Endodermal cell (in vitro differentiated cells): ENCODE measurements at regions not wholly inside any gene's neighbourhood (a gene's known extent, or its start where the extent isn't known, plus 50 kb on each side); places are given as distances from the start of the nearest gene placed in this dataset.
"Not testable (repeated sequence)": the region's sequence is repeated elsewhere in the genome, so short reads cannot be mapped to it uniquely, and the experiment has no call there.

Source experiments
- DNase-seq: peaks from one replicate; pipeline ENCODE4 v3.0.0-alpha.2; 2017
- H3K27ac ChIP-seq: 2 replicates; pipeline ENCODE4 v1.5.1; 2013; ENCODE audit warnings: mild to moderate bottlenecking, low read depth, low read length, moderate library complexity
- H3K27me3 ChIP-seq: 2 replicates; pipeline ENCODE4 v1.6.1; 2013; ENCODE audit warnings: mild to moderate bottlenecking, low read length, moderate library complexity; ENCODE audit not compliant: insufficient read depth, control insufficient read depth, poor library complexity, severe bottlenecking
- H3K36me3 ChIP-seq: 2 replicates; pipeline ENCODE4 v1.7.0; 2013; ENCODE audit warnings: mild to moderate bottlenecking, low read length, moderate library complexity; ENCODE audit not compliant: control insufficient read depth, insufficient read depth
- H3K4me1 ChIP-seq: one replicate; pipeline ENCODE4 v1.7.0; 2013; ENCODE audit warnings: low read length; ENCODE audit not compliant: control insufficient read depth, insufficient read depth
- H3K4me3 ChIP-seq: 2 replicates; pipeline ENCODE4 v1.5.1; 2013; ENCODE audit warnings: mild to moderate bottlenecking, low read length, moderate library complexity
- H3K9ac ChIP-seq: 2 replicates; pipeline ENCODE4 v1.6.1; 2013; ENCODE audit warnings: mild to moderate bottlenecking, low read length, moderate library complexity; ENCODE audit not compliant: poor library complexity, severe bottlenecking; ENCODE audit errors: extremely low read depth
- H3K9me3 ChIP-seq: 2 replicates; pipeline ENCODE4 v1.6.1; 2013; ENCODE audit warnings: mild to moderate bottlenecking, low read length, moderate library complexity; ENCODE audit not compliant: control insufficient read depth
- H3K27ac Mint-ChIP-seq: 2 replicates; pipeline ENCODE4 v1.8.0; 2020; ENCODE audit warnings: mixed read lengths
- H3K27me3 Mint-ChIP-seq: 2 replicates; pipeline ENCODE4 v1.8.0; 2021; ENCODE audit warnings: mild to moderate bottlenecking, mixed read lengths; ENCODE audit not compliant: insufficient read depth
- H3K36me3 Mint-ChIP-seq: 2 replicates; pipeline ENCODE4 v1.8.0; 2020; ENCODE audit warnings: low read depth, mixed read lengths
- H3K4me1 Mint-ChIP-seq: 2 replicates; pipeline ENCODE4 v1.8.0; 2020; ENCODE audit warnings: mixed read lengths
- H3K4me3 Mint-ChIP-seq: 2 replicates; pipeline ENCODE4 v1.8.0; 2020; ENCODE audit warnings: mild to moderate bottlenecking, moderate library complexity, mixed read lengths
- H3K9me3 Mint-ChIP-seq: 2 replicates; pipeline ENCODE4 v1.8.0; 2020; ENCODE audit warnings: mild to moderate bottlenecking, mixed read lengths
- CTCF ChIP-seq: fragments of 200-600 bp; sonication (generic); conservative IDR thresholded peaks from 2 replicates; pipeline ENCODE4 v1.5.0; 2021; ENCODE audit warnings: antibody characterized with exemption, mild to moderate bottlenecking
- WGBS, 2 experiments: methylation state at CpG; one replicate each; pipeline versions ENCODE4 v1.1.5 to v1.1.7; 2013; ENCODE audit warnings: missing lambda C conversion rate in 2 of 2, mixed read lengths in 1 of 2; ENCODE audit not compliant: insufficient coverage in 1 of 2, insufficient read length in 1 of 2; 5-methylcytosine and 5-hydroxymethylcytosine counted together

GRCh38 chr20:17891131-17891530 lies 77.5 kb downstream of the SNX5 start:
- not testable (repeated sequence) for H3K27ac ChIP-seq, H3K36me3 ChIP-seq, H3K27me3 ChIP-seq, H3K4me3 Mint-ChIP-seq, H3K4me1 ChIP-seq, H3K4me1 Mint-ChIP-seq, H3K27me3 Mint-ChIP-seq, H3K27ac Mint-ChIP-seq, H3K4me3 ChIP-seq, H3K9ac ChIP-seq, H3K36me3 Mint-ChIP-seq
- peak; percentile 1 for DNase-seq
- H3K9me3 ChIP-seq: peaks cover 22% of the 10 kb centered on the region
- 80 to 91% methylated on average over 1 to 3 of the region's 4 CpGs for WGBS, 2 experiments
- H3K9me3 Mint-ChIP-seq: peaks cover 31% of the 10 kb centered on the region

GRCh38 chr20:17890330-17890729 lies 78.3 kb downstream of the SNX5 start:
- Histone ChIP-seq H3K27me3 (no peaks in the 10 kb centered on the region), H3K4me3 (no peak overlapping the region), H3K9ac (no peak overlapping the region), H3K4me1 (no peaks in the 10 kb centered on the region), H3K27ac (no peak overlapping the region), H3K9me3 (peaks cover 22% of the 10 kb centered on the region), H3K36me3 (no peaks in the 10 kb centered on the region)
- Mint-ChIP-seq H3K27ac (no peak overlapping the region), H3K4me3 (no peak overlapping the region), H3K9me3 (peaks cover 31% of the 10 kb centered on the region), H3K27me3 (peaks cover 2% of the 10 kb centered on the region), H3K4me1 (peaks cover 2% of the 10 kb centered on the region), H3K36me3 (no peaks in the 10 kb centered on the region)
- DNase-seq: no peak
- 91 to 100% methylated on average over 3 of the region's 3 CpGs for WGBS, 2 experiments
- no peak for TF ChIP-seq CTCF

- Histone ChIP-seq H3K9ac (no peak overlapping the region), H3K9me3 (peaks cover 22% of the 10 kb centered on the region), H3K4me3 (no peak overlapping the region), H3K36me3 (no peaks in the 10 kb centered on the region), H3K4me1 (no peaks in the 10 kb centered on the region), H3K27me3 (no peaks in the 10 kb centered on the region), H3K27ac (no peak overlapping the region)
- TF ChIP-seq CTCF: peak; percentile 11
- H3K27ac Mint-ChIP-seq: no peak overlapping the region
- 80 to 100% methylated on average over 1 of the region's 1 CpG for WGBS, 2 experiments
- peaks cover 31% of the 10 kb centered on the region for H3K9me3 Mint-ChIP-seq
- no peak for DNase-seq
- no peaks in the 10 kb centered on the region for H3K4me1 Mint-ChIP-seq
- H3K36me3 Mint-ChIP-seq: no peaks in the 10 kb centered on the region
- no peak overlapping the region for H3K4me3 Mint-ChIP-seq
- peaks cover 2% of the 10 kb centered on the region for H3K27me3 Mint-ChIP-seq
Observed at GRCh38 chr20:17889226-17889625, 79.4 kb downstream of the SNX5 start.

- 67 to 72% methylated on average over 6 to 9 of the region's 9 CpGs for WGBS, 2 experiments
- Histone ChIP-seq H3K9ac (no peak overlapping the region), H3K27ac (no peak overlapping the region), H3K4me1 (no peaks in the 10 kb centered on the region), H3K4me3 (no peak overlapping the region), H3K36me3 (no peaks in the 10 kb centered on the region), H3K9me3 (peaks cover 22% of the 10 kb centered on the region), H3K27me3 (no peaks in the 10 kb centered on the region)
- Mint-ChIP-seq H3K4me3 (no peak overlapping the region), H3K27ac (no peak overlapping the region), H3K4me1 (peaks cover 4% of the 10 kb centered on the region), H3K36me3 (no peaks in the 10 kb centered on the region), H3K27me3 (peaks cover 2% of the 10 kb centered on the region), H3K9me3 (peaks cover 31% of the 10 kb centered on the region)
- no peak for TF ChIP-seq CTCF
- no peak for DNase-seq
Observed at GRCh38 chr20:17888044-17888443, 80.5 kb downstream of the SNX5 start.
